OCI-LY7 (cell line): ENCODE measurements at regions not wholly inside any gene's neighbourhood (a gene's known extent, or its start where the extent isn't known, plus 50 kb on each side); places are given as distances from the start of the nearest gene placed in this dataset.

Experiments used
- BruUV-seq: library from RNA; stranded (reverse); fragments of 400-500 nt; replicated peaks from 2 replicates; lab custom pipeline; 2021; lab: Mats Ljungman, UMichigan
- CTCF ChIA-PET: fragments of 300-600 bp; sonication (Branson Sonifier 250); formaldehyde crosslinking; loops from one replicate; lab custom pipeline; 2022; ENCODE audit warnings: antibody characterized with exemption; ENCODE audit not compliant: unreplicated experiment; lab: Charles Lee
- POLR2A ChIA-PET: fragments of 300-600 bp; sonication (Branson Sonifier 250); formaldehyde crosslinking; loops from one replicate; lab custom pipeline; 2022; ENCODE audit warnings: antibody characterized with exemption; lab: Charles Lee
- DNase-seq: peaks from one replicate; pipeline ENCODE4 v3.0.0-alpha.2; 2015; ENCODE audit warnings: low spot score
- H2AFZ ChIP-seq: fragments of 200-600 bp; sonication (generic), shearing (Covaris generic); 2 replicates; pipeline ENCODE4 v1.6.1; 2014; ENCODE audit warnings: mild to moderate bottlenecking, antibody characterized with exemption, low read length, moderate library complexity
- H3K27ac ChIP-seq: fragments of 200-600 bp; sonication (generic); 2 replicates; pipeline ENCODE4 v1.5.1; 2014; ENCODE audit warnings: mixed run types, low read depth, mild to moderate bottlenecking, moderate library complexity, low read length, inconsistent platforms; ENCODE audit not compliant: poor library complexity, severe bottlenecking
- H3K36me3 ChIP-seq: fragments of 200-600 bp; sonication (generic); 2 replicates; pipeline ENCODE4 v1.6.1; 2014; ENCODE audit warnings: mild to moderate bottlenecking, antibody characterized with exemption, low read length, moderate library complexity, mixed read lengths; ENCODE audit not compliant: insufficient read depth
- H3K4me1 ChIP-seq: fragments of 200-600 bp; sonication (generic); 2 replicates; pipeline ENCODE4 v1.5.1; 2014; ENCODE audit warnings: mild to moderate bottlenecking, low read length; ENCODE audit not compliant: insufficient read depth, poor library complexity, severe bottlenecking
- H3K4me2 ChIP-seq: fragments of 200-600 bp; sonication (generic); 2 replicates; pipeline ENCODE4 v1.6.1; 2014; ENCODE audit warnings: mild to moderate bottlenecking, low read length
- H3K4me3 ChIP-seq: fragments of 200-600 bp; sonication (generic); 2 replicates; pipeline ENCODE4 v1.5.1; 2014; ENCODE audit warnings: mild to moderate bottlenecking, low read depth, low read length; ENCODE audit not compliant: poor library complexity, severe bottlenecking
- H3K79me2 ChIP-seq: fragments of 200-600 bp; sonication (generic); 2 replicates; pipeline ENCODE4 v1.6.1; 2016; ENCODE audit warnings: low read depth, mild to moderate bottlenecking, low read length, moderate library complexity, mixed read lengths; ENCODE audit not compliant: insufficient read depth
- H3K9me2 ChIP-seq: fragments of 200-600 bp; sonication (generic); 2 replicates; pipeline ENCODE4 v1.6.1; 2016; ENCODE audit warnings: mild to moderate bottlenecking, low read length, mixed read lengths; ENCODE audit not compliant: insufficient read depth
- H3K9me3 ChIP-seq: fragments of 200-600 bp; sonication (generic); 2 replicates; pipeline ENCODE4 v1.6.1; 2014; ENCODE audit warnings: mild to moderate bottlenecking, mixed run types, low read length, mixed read lengths
- H4K20me1 ChIP-seq: fragments of 200-600 bp; sonication (generic); 2 replicates; pipeline ENCODE4 v1.6.1; 2014; ENCODE audit warnings: mild to moderate bottlenecking, antibody characterized with exemption, low read length, moderate library complexity, mixed read lengths; ENCODE audit not compliant: insufficient read depth
- EZH2phosphoT487 ChIP-seq: fragments of 200-600 bp; sonication (generic); IDR thresholded peaks from 2 replicates; pipeline ENCODE4 v1.6.1; 2018; ENCODE audit warnings: low read depth, borderline replicate concordance, mild to moderate bottlenecking, mixed run types, antibody characterized with exemption, low read length, moderate library complexity, mixed read lengths
- intact Hi-C: fragments of 100-400 bp; cut with micrococcal nuclease; formaldehyde crosslinking; loops from one replicate; pipeline ENCODE4 v1.10.0; 2022; ENCODE audit not compliant: unreplicated experiment
- TF ChIP-seq, protein P1 (sequence below): fragments of 200-600 bp; sonication (generic); conservative IDR thresholded peaks from 2 replicates; pipeline ENCODE4 v1.5.1; 2014; ENCODE audit warnings: mild to moderate bottlenecking, antibody characterized with exemption, low read length, moderate library complexity, mixed read lengths

DNA sequence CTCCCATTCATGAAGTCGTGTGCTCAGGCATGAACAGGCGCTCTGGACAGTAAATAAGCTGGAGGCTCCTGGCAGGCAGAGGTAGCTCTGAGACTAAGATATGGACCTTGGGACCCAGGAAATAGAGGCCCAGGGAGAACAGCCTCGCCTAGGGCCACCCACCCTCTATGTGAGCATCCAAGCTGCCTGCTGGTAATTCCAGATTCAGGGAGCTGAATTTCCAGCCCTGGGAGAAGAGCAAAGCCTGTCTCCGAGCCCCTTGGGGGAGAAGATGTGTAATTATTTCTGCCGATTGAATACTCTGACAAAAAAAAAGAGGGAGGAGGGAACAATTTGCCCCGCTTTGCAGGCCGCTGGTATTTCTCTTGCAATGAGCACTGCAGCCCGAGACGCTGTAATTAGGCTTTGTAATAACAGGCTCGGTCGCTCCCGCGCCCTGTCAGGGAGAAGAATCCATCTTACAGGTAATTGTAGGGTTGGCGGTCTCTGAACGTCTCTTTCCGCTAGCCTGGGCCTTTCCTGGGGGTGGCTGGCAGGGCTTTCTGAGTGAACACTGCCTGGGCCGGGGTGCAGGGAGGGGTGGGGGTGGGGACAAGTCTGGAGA, 131.5 kb downstream of the WNT7A start:
- intact Hi-C loops, result no loop called here
- Histone ChIP-seq H4K20me1 (no peaks in the 10 kb centered on the region), H3K36me3 (no peaks in the 10 kb centered on the region), H2AFZ (no peak overlapping the region), H3K4me3 (no peak overlapping the region), H3K79me2 (no peaks in the 10 kb centered on the region), H3K4me2 (no peak overlapping the region), H3K4me1 (no peaks in the 10 kb centered on the region), H3K9me3 (no peaks in the 10 kb centered on the region), H3K9me2 (no peaks in the 10 kb centered on the region), H3K27ac (no peak overlapping the region)
- ChIA-PET CTCF (no interaction called here), POLR2A (no interaction called here)
- TF ChIP-seq, protein P1, sequence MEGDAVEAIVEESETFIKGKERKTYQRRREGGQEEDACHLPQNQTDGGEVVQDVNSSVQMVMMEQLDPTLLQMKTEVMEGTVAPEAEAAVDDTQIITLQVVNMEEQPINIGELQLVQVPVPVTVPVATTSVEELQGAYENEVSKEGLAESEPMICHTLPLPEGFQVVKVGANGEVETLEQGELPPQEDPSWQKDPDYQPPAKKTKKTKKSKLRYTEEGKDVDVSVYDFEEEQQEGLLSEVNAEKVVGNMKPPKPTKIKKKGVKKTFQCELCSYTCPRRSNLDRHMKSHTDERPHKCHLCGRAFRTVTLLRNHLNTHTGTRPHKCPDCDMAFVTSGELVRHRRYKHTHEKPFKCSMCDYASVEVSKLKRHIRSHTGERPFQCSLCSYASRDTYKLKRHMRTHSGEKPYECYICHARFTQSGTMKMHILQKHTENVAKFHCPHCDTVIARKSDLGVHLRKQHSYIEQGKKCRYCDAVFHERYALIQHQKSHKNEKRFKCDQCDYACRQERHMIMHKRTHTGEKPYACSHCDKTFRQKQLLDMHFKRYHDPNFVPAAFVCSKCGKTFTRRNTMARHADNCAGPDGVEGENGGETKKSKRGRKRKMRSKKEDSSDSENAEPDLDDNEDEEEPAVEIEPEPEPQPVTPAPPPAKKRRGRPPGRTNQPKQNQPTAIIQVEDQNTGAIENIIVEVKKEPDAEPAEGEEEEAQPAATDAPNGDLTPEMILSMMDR, result no peak
- TF ChIP-seq EZH2phosphoT487, result no peak
- BruUV-seq, result no TSS peak
- DNase-seq, result no peak

DNA sequence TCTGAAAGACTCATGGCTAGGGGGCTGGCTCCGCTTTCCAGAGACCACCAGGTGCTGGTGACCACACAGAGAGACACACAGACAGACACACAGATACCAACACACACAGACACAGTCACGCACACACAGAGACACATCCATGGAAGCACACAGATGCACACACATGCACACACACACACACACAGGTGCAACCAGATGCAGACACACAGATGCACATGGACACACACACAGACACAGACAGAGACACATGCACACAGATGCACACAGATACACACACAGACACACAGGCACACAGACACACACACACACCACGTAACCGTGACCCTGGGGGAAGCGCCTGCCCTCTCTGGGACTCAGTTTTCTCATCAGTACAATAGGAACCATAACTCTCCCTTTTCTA, 132.2 kb downstream of the WNT7A start:
- Histone ChIP-seq H2AFZ (no peak overlapping the region), H3K4me3 (no peak overlapping the region), H3K9me3 (no peaks in the 10 kb centered on the region), H3K4me1 (no peaks in the 10 kb centered on the region), H3K9me2 (no peaks in the 10 kb centered on the region), H3K79me2 (no peaks in the 10 kb centered on the region), H3K36me3 (no peaks in the 10 kb centered on the region), H3K4me2 (no peak overlapping the region), H3K27ac (no peak overlapping the region), H4K20me1 (no peaks in the 10 kb centered on the region)
- DNase-seq, result no peak
- ChIA-PET CTCF (no interaction called here), POLR2A (no interaction called here)
- TF ChIP-seq, protein P1, result no peak
- no peak for TF ChIP-seq EZH2phosphoT487
- intact Hi-C loops, result no loop called here
- no TSS peak for BruUV-seq

DNA sequence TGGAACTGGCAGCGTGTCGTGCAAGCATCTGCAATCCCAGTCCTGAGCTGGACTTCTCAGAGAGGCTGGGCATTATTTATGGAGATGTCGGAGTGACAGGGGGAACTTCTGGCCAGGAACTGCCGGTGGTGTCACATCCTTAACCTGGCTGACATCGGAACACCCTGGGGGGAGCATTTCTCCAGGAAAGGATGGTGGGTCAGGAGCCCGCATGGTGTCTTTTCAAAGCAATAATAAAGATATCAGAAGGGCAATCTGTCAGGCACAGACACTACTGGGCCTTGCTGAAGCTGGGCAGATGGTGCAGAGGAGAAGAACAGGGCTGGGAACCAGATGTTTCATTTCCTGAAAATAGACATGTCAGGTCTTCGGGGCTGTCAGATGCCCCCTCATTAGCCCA, 133.5 kb downstream of the WNT7A start:
- Histone ChIP-seq H3K36me3 (no peaks in the 10 kb centered on the region), H3K9me2 (no peaks in the 10 kb centered on the region), H3K4me1 (no peaks in the 10 kb centered on the region), H3K27ac (no peak overlapping the region), H3K79me2 (no peaks in the 10 kb centered on the region), H3K9me3 (no peaks in the 10 kb centered on the region), H3K4me3 (no peak overlapping the region), H2AFZ (no peak overlapping the region), H3K4me2 (no peak overlapping the region), H4K20me1 (no peaks in the 10 kb centered on the region)
- CTCF ChIA-PET, result no interaction called here
- intact Hi-C loops, result no loop called here
- no peak for TF ChIP-seq EZH2phosphoT487
- TF ChIP-seq, protein P1, result no peak
- POLR2A ChIA-PET, result no interaction called here
- no peak for DNase-seq
- BruUV-seq, result no TSS peak
